GM18519 (cell line): ENCODE measurements at regions not wholly inside any gene's neighbourhood (a gene's known extent, or its start where the extent isn't known, plus 50 kb on each side); places are given as distances from the start of the nearest gene placed in this dataset.
"Not testable (repeated sequence)": the region's sequence is repeated elsewhere in the genome, so short reads cannot be mapped to it uniquely, and the experiment has no call there.

Source experiments
- ATAC-seq: cut with Tn5 transposase; IDR thresholded peaks from one replicate; pipeline ENCODE4 v1.9.1; 2021; ENCODE audit warnings: mild to moderate bottlenecking, moderate library complexity; ENCODE audit not compliant: unreplicated experiment, low FRiP score

GRCh38 chr10:78462176-78462575 is 428.5 kb downstream of the RPS24 start:
- ATAC-seq: no peak

GRCh38 chr10:78462726-78463228 is 429.1 kb downstream of the RPS24 start:
- no peak for ATAC-seq

GRCh38 chr10:78464118-78464855 is 430.6 kb downstream of the RPS24 start:
- no peak for ATAC-seq

- ATAC-seq: no peak
Observed at GRCh38 chr10:78464856-78465267, 431.2 kb downstream of the RPS24 start.

GRCh38 chr10:78465431-78465830 is 431.8 kb downstream of the RPS24 start:
- no peak for ATAC-seq

GRCh38 chr10:78467496-78468106 is 433.9 kb downstream of the RPS24 start:
- ATAC-seq: no peak

GRCh38 chr10:78468731-78469130 is 435.1 kb downstream of the RPS24 start:
- ATAC-seq: not testable (repeated sequence)

GRCh38 chr10:78470267-78471103 is 436.8 kb downstream of the RPS24 start:
- ATAC-seq: no peak

GRCh38 chr10:78471326-78471722 is 437.7 kb downstream of the RPS24 start:
- ATAC-seq: no peak

GRCh38 chr10:78471723-78472550 is 438.3 kb downstream of the RPS24 start:
- ATAC-seq: no peak

GRCh38 chr10:78472551-78472890 is 438.9 kb downstream of the RPS24 start:
- ATAC-seq: no peak

GRCh38 chr10:78473006-78473405 is 439.3 kb downstream of the RPS24 start:
- ATAC-seq: no peak

GRCh38 chr10:78474743-78475142 is 441.1 kb downstream of the RPS24 start:
- no peak for ATAC-seq

- no peak for ATAC-seq
Observed at GRCh38 chr10:78475437-78475836, 441.8 kb downstream of the RPS24 start.

- no peak for ATAC-seq
Observed at GRCh38 chr10:78476156-78476555, 442.5 kb downstream of the RPS24 start.

- ATAC-seq: no peak
Observed at GRCh38 chr10:78476844-78477243, 443.2 kb downstream of the RPS24 start.

- ATAC-seq: no peak
Observed at GRCh38 chr10:78478919-78479318, 445.3 kb downstream of the RPS24 start.

GRCh38 chr10:78479467-78479866 is 445.8 kb downstream of the RPS24 start:
- no peak for ATAC-seq

GRCh38 chr10:78481842-78482241 is 448.2 kb downstream of the RPS24 start:
- ATAC-seq: no peak

- no peak for ATAC-seq
Observed at GRCh38 chr10:78483641-78484040, 450.0 kb downstream of the RPS24 start.
